ENCODE measurements at regions not wholly inside any gene's neighbourhood (a gene's known extent, or its start where the extent isn't known, plus 50 kb on each side); places are given as distances from the start of the nearest gene placed in this dataset.

DNA sequence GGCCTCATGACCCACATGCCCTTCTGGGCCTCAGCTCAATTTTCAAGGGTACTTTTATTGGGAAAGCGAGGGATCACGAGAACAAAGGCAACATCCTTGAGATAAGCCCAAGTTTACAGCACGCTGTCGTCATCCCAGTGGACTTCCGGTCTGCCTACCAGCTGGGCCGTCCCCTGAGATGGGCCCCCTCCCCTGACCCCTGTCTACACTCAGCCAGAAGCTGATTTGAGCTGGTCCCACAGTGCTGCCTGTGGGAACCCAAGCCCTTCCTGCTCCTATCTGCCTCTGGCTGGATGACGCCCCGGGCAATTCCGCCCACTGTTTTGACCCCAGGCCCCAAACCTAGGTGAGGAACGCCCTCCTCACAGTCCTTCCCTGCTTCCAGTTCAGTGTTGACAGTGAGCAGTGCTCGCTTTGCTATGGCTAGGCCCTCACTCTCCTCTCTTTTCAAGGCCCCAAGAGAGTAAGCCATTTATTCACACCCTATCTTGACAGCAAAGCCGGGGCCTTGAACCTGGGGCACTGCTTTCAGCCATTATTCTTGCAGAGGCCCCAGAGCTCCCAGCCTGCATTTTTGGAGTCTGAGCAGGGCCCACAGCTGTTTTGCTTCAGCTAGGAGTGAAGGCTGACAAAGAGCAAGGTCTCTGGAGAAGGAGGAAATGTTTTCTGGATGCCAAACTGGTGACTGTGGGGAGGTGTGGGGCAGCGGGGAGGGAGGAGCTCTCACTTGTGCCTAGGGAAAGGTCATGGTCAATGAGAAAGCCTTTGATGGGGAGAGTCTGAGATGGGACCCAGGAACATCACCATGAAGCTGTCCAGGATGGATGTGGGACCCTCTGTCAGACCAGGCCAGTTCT is 164.6 kb upstream of the BCOR start:
- no peaks in the 10 kb centered on the region for H3K9me3 ChIP-seq (ENCODE audit: low read length)
- no peaks in the 10 kb centered on the region for H4K20me1 ChIP-seq (ENCODE audit: insufficient read depth, low read length)
- no TSS peak for BruUV-seq (replicated peaks)
- peaks cover 23% of the 10 kb centered on the region for H3K4me1 ChIP-seq (ENCODE audit: insufficient read depth, low read length)
- H3K27me3 ChIP-seq (ENCODE audit: control insufficient read depth in 1 of 2, insufficient read depth in 2 of 2, low read length in 2 of 2) = no peaks in the 10 kb centered on the region
- no peak overlapping the region for H2AFZ ChIP-seq (ENCODE audit: low read length)
- H3K36me3 ChIP-seq (replicated peaks in 1 of 2; ENCODE audit: control insufficient read depth in 1 of 2, insufficient read depth in 2 of 2, low read length in 2 of 2) = no peaks in the 10 kb centered on the region
- H3K4me2 ChIP-seq (ENCODE audit: low read depth, low read length) = peak overlapping the region; percentile 32; the same call in 1 of the 2 replicates
- in situ Hi-C loops (cut with HindIII; ENCODE audit: extremely low pct_ligation_motif_present, low pct_unique_long_range_greater_than_20kb) = loop anchor here (10.0 to 25.0 kb wide), 2 partner anchors 178 to 325 kb away; no protein-coding TSS in a partner anchor
- TF ChIP-seq GABPB1 (CRISPR knock-in tag; IDR thresholded peaks at IDR 0.05) (peak; percentile 62), SOX6 (IDR thresholded peaks at IDR 0.05) (no peak), SOX6 (CRISPR knock-in tag; IDR thresholded peaks at IDR 0.05) (no peak), ZNF430 (CRISPR knock-in tag; IDR thresholded peaks at IDR 0.05) (no peak), RARA (CRISPR knock-in tag; IDR thresholded peaks at IDR 0.05) (peak; percentile 32; the same call in 1 of the 2 replicates), GATAD2A (CRISPR knock-in tag; IDR thresholded peaks at IDR 0.05) (0 out of 2 replicates have a peak, but pooled peaks have one; percentile 14), ZNF20 (CRISPR knock-in tag; IDR thresholded peaks at IDR 0.05) (no peak), FOSL2 (CRISPR knock-in tag; IDR thresholded peaks at IDR 0.05) (peak; percentile 46; the same call in 1 of the 2 replicates), GABPA (IDR thresholded peaks at IDR 0.05; ENCODE audit: low read depth, low read length) (no peak), GABPA (CRISPR knock-in tag; IDR thresholded peaks at IDR 0.05; ENCODE audit: low read depth) (peak; percentile 58)
- TF ChIP-seq, protein P1, sequence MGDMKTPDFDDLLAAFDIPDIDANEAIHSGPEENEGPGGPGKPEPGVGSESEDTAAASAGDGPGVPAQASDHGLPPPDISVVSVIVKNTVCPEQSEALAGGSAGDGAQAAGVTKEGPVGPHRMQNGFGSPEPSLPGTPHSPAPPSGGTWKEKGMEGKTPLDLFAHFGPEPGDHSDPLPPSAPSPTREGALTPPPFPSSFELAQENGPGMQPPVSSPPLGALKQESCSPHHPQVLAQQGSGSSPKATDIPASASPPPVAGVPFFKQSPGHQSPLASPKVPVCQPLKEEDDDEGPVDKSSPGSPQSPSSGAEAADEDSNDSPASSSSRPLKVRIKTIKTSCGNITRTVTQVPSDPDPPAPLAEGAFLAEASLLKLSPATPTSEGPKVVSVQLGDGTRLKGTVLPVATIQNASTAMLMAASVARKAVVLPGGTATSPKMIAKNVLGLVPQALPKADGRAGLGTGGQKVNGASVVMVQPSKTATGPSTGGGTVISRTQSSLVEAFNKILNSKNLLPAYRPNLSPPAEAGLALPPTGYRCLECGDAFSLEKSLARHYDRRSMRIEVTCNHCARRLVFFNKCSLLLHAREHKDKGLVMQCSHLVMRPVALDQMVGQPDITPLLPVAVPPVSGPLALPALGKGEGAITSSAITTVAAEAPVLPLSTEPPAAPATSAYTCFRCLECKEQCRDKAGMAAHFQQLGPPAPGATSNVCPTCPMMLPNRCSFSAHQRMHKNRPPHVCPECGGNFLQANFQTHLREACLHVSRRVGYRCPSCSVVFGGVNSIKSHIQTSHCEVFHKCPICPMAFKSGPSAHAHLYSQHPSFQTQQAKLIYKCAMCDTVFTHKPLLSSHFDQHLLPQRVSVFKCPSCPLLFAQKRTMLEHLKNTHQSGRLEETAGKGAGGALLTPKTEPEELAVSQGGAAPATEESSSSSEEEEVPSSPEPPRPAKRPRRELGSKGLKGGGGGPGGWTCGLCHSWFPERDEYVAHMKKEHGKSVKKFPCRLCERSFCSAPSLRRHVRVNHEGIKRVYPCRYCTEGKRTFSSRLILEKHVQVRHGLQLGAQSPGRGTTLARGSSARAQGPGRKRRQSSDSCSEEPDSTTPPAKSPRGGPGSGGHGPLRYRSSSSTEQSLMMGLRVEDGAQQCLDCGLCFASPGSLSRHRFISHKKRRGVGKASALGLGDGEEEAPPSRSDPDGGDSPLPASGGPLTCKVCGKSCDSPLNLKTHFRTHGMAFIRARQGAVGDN (CRISPR knock-in tag; IDR thresholded peaks at IDR 0.05) = peak; percentile 25; the same call in 1 of the 2 replicates
- TF ChIP-seq, protein P2, sequence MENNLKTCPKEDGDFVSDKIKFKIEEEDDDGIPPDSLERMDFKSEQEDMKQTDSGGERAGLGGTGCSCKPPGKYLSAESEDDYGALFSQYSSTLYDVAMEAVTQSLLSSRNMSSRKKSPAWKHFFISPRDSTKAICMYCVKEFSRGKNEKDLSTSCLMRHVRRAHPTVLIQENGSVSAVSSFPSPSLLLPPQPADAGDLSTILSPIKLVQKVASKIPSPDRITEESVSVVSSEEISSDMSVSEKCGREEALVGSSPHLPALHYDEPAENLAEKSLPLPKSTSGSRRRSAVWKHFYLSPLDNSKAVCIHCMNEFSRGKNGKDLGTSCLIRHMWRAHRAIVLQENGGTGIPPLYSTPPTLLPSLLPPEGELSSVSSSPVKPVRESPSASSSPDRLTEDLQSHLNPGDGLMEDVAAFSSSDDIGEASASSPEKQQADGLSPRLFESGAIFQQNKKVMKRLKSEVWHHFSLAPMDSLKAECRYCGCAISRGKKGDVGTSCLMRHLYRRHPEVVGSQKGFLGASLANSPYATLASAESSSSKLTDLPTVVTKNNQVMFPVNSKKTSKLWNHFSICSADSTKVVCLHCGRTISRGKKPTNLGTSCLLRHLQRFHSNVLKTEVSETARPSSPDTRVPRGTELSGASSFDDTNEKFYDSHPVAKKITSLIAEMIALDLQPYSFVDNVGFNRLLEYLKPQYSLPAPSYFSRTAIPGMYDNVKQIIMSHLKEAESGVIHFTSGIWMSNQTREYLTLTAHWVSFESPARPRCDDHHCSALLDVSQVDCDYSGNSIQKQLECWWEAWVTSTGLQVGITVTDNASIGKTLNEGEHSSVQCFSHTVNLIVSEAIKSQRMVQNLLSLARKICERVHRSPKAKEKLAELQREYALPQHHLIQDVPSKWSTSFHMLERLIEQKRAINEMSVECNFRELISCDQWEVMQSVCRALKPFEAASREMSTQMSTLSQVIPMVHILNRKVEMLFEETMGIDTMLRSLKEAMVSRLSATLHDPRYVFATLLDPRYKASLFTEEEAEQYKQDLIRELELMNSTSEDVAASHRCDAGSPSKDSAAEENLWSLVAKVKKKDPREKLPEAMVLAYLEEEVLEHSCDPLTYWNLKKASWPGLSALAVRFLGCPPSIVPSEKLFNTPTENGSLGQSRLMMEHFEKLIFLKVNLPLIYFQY (CRISPR knock-in tag; IDR thresholded peaks at IDR 0.05; ENCODE audit: borderline replicate concordance) = no peak
- no peak overlapping the region for H3K9ac ChIP-seq (ENCODE audit: insufficient read depth, low read depth, low read length)
- CTCF ChIA-PET (ENCODE audit: low intra/inter-chr PET ratio, low total read pairs) = no interaction called here
- H3K27ac ChIP-seq (ENCODE audit: extremely low read length, insufficient read depth, low read length) = no peak overlapping the region
- peak; percentile 8 for DNase-seq (ENCODE audit: low spot score)
- H3K4me3 ChIP-seq (replicated peaks in 1 of 3; ENCODE audit: insufficient read depth in 1 of 3, low read depth in 2 of 3, low read length in 3 of 3) = no peak overlapping the region
- no peak for FAIRE-seq
- no peaks in the 10 kb centered on the region for H3K79me2 ChIP-seq (ENCODE audit: insufficient read depth, low read length)
- no peak; the same call in 2 of the 3 replicates for ATAC-seq
- POLR2A ChIA-PET = interaction anchor here (0.8 to 1.9 kb wide), 2 partner anchors 85 to 179 kb away, joined by 3 to 8 read pairs; no protein-coding TSS in a partner anchor
- WGBS (ENCODE audit: low lambda C conversion rate) = 0% methylated on average over 1 of the region's 13 CpGs
- intact Hi-C loops (cut with micrococcal nuclease; ENCODE audit: unreplicated experiment) = no loop called here

Measured in HepG2 (cell line).